SK-N-SH treated with all-trans-retinoic acid at 6 μM for 48 hours (cell line): ENCODE measurements at regions not wholly inside any gene's neighbourhood (a gene's known extent, or its start where the extent isn't known, plus 50 kb on each side); places are given as distances from the start of the nearest gene placed in this dataset.

ENCODE experiments used
- CREB5 ChIP-seq: fragments of 250-450 bp; sonication (Bioruptor Pico); IDR thresholded peaks from 2 replicates; pipeline ENCODE4 v1.5.1; 2020; ENCODE audit warnings: low read depth, mild to moderate bottlenecking, moderate library complexity
- PATZ1 ChIP-seq: fragments of 250-450 bp; sonication (Bioruptor Pico); IDR thresholded peaks from 2 replicates; pipeline ENCODE4 v1.8.0; 2020; ENCODE audit warnings: mild to moderate bottlenecking, moderate library complexity, borderline replicate concordance
- PPARA ChIP-seq: fragments of 250-450 bp; sonication (Bioruptor Pico); IDR thresholded peaks from 2 replicates; pipeline ENCODE4 v1.5.0; 2020; ENCODE audit warnings: mild to moderate bottlenecking, borderline replicate concordance
- ZNF70 ChIP-seq: fragments of 450-650 bp; formaldehyde crosslinking; IDR thresholded peaks from 2 replicates; pipeline ENCODE4 v1.5.0; 2020; ENCODE audit warnings: mild to moderate bottlenecking, moderate library complexity

GRCh38 chr13:36552334-36552733 lies 120.0 kb downstream of the CCNA1 start:
- no peak for TF ChIP-seq ZNF70 (CRISPR knock-in tag)
- TF ChIP-seq PATZ1 (CRISPR knock-in tag): no peak
- no peak for TF ChIP-seq PPARA (CRISPR knock-in tag)
- no peak for TF ChIP-seq CREB5 (CRISPR knock-in tag)
